ENCODE measurements at regions not wholly inside any gene's neighbourhood (a gene's known extent, or its start where the extent isn't known, plus 50 kb on each side); places are given as distances from the start of the nearest gene placed in this dataset.
"Not testable (repeated sequence)": the region's sequence is repeated elsewhere in the genome, so short reads cannot be mapped to it uniquely, and the experiment has no call there.

- H3K4me1 ChIP-seq; H3K36me3 ChIP-seq (ENCODE audit: low read depth, missing control alignments); intact Hi-C loops (cut with DNase I; ENCODE audit: low total_unique reads); H3K9me3 ChIP-seq; H3K4me3 ChIP-seq; H3K27ac ChIP-seq; H3K27me3 ChIP-seq: not testable (repeated sequence)
- DNase-seq, result peak; percentile 14
- 36% methylated on average over 2 of the region's 2 CpGs; no CpG with 5 or more reads in 1 of the 2 donors for WGBS, 2 donors
Measured at GRCh38 chrX:91500499-91500898, 65.9 kb downstream of the PABPC5 start.

GRCh38 chrX:91530209-91530608 is 95.6 kb downstream of the PABPC5 start:
- H3K4me3 ChIP-seq; H3K9me3 ChIP-seq; H3K27me3 ChIP-seq; H3K27ac ChIP-seq; intact Hi-C loops (cut with DNase I; ENCODE audit: low total_unique reads); DNase-seq; H3K36me3 ChIP-seq (ENCODE audit: low read depth, missing control alignments); H3K4me1 ChIP-seq: not testable (repeated sequence)
- 81 to 100% methylated on average over 1 of the region's 2 CpGs for WGBS, 2 donors

GRCh38 chrX:91563127-91563526 is 128.5 kb downstream of the PABPC5 start:
- H3K27ac ChIP-seq; H3K9me3 ChIP-seq; H3K36me3 ChIP-seq (ENCODE audit: low read depth, missing control alignments); H3K4me3 ChIP-seq; H3K27me3 ChIP-seq; H3K4me1 ChIP-seq; DNase-seq; intact Hi-C loops (cut with DNase I; ENCODE audit: low total_unique reads): not testable (repeated sequence)
- 71% methylated on average over 1 of the region's 1 CpG; no CpG with 5 or more reads in 1 of the 2 donors for WGBS, 2 donors

Data from testis (tissue), 2 donors.